ENCODE measurements at regions not wholly inside any gene's neighbourhood (a gene's known extent, or its start where the extent isn't known, plus 50 kb on each side); places are given as distances from the start of the nearest gene placed in this dataset.
A peak's percentile ranks its signal among the peaks of the same experiment; 100 is the strongest.

- no peak overlapping the region for H3K4me3 ChIP-seq (ENCODE audit: low read length)
- DNase-seq (ENCODE audit: low read depth) = peak; percentile 30
- TF ChIP-seq CTCF (conservative IDR thresholded peaks at IDR 0.05; ENCODE audit: low read length) = no peak
Measured at GRCh38 chr1:234729561-234730474, 119.8 kb upstream of the IRF2BP2 start.

- H3K4me3 ChIP-seq (ENCODE audit: low read length) = no peak overlapping the region
- no peak for DNase-seq (ENCODE audit: low read depth)
- no peak for TF ChIP-seq CTCF (conservative IDR thresholded peaks at IDR 0.05; ENCODE audit: low read length)
Measured at GRCh38 chr1:234728740-234729139, 118.8 kb upstream of the IRF2BP2 start.

- TF ChIP-seq CTCF (conservative IDR thresholded peaks at IDR 0.05; ENCODE audit: low read length) = no peak
- no peak overlapping the region for H3K4me3 ChIP-seq (ENCODE audit: low read length)
- no peak for DNase-seq (ENCODE audit: low read depth)
Measured at GRCh38 chr1:234727018-234727940, 117.3 kb upstream of the IRF2BP2 start.

GRCh38 chr1:234726359-234726943 is 116.5 kb upstream of the IRF2BP2 start:
- no peak overlapping the region for H3K4me3 ChIP-seq (ENCODE audit: low read length)
- TF ChIP-seq CTCF (conservative IDR thresholded peaks at IDR 0.05; ENCODE audit: low read length) = no peak
- no peak for DNase-seq (ENCODE audit: low read depth)

DNA sequence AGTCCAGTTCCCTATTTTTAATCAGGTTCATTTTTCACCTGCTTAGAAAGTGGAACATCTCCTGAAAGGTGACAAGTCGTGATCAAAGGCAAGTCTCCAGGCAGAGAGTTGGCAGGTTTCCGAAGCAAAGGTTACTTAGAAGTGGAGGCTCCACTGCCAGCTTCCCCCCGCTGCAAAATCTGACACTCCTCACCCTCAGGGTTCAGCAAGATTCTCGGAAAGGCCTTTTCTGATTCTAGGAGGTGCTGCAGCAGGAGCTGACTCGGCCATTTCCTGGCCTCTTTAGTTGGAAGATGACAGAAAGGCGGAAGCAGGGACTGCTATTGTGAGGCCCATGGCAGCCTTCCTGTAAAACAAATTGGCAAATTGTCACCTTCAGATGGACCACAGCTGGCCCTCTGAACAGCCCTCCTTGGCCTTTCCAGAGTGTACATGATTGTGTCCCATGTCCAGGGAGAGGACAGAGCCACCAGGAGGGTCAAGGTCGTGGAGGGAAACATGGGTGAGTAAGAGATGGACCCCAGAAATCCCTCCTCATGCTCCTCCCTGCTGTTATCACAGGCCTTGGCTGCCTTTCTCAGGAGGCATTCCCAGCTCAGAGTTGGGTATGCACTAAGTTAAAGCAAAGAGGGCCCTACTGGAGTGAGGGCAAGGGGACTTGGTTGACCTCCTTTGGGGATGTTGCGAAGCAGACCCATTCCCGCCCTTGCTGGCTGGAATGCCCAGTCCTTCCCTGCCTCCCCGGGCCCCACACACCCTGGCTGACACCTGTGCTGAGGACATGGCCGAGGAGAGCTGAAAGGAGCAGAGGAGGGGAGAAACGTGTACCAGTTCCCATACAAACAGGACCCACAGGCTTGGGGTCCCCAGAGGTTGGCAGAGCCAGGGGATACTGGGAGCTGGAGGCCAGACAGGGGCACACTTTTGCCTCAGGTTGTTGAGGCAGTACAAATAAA is 115.5 kb upstream of the IRF2BP2 start:
- no peak for TF ChIP-seq CTCF (conservative IDR thresholded peaks at IDR 0.05; ENCODE audit: low read length)
- no peak overlapping the region for H3K4me3 ChIP-seq (ENCODE audit: low read length)
- peak; percentile 34 for DNase-seq (ENCODE audit: low read depth)

DNA sequence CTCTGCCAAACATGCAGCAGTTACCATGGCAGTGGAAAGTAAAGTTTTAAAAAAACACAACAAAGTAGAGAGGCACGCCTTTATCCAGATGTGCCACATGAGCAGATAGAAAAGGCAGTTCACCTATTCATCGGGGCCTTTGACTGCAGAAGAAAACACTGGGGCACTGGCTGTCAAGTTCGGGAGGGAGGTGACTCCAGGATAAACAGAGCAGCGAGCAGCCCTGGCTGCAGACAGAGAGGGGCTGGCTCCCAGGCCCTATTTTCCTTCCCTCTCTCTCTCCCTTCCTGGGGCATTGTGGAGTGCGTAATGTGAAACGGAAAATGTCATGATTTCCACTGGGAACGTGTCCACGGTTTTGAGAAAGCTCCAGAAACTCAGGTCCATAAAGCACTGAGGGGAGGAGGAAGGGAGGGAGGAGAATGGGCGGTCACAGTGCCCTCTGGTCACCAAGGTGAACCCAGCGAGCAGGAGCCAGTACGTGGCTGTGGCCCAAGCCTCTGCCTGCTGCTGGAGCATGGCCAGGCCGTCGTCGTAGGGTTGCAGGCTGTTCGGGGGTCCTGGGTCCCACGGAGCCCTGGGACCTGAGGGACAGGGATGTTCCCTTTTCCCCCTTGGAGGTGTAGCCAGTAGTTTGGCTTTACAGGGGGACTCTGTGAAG is 114.7 kb upstream of the IRF2BP2 start:
- no peak for DNase-seq (ENCODE audit: low read depth)
- TF ChIP-seq CTCF (conservative IDR thresholded peaks at IDR 0.05; ENCODE audit: low read length) = no peak
- H3K4me3 ChIP-seq (ENCODE audit: low read length) = peak overlapping the region; percentile 35
